ENCODE measurements at regions not wholly inside any gene's neighbourhood (a gene's known extent, or its start where the extent isn't known, plus 50 kb on each side); places are given as distances from the start of the nearest gene placed in this dataset.

DNA sequence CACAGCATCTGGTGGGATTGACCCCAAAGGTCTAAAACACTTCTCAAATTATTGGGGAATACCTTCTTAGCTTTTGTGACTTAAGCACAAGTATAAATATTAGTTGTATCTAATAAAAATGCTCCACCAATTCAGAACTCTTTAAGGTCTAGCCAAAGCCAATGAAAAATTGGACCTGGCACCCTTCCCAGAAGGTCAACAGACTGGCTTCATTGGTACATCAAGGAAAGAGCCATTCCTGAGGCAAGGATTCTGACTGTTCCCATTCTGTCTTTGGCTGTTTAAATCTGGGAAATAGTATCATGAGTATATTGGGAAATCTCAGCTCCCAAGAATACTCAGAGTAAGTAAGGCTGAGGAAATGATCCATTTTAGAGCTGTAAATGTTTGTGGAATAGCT is 153.0 kb upstream of the TRPC5 start:
- TF ChIP-seq, protein P1, sequence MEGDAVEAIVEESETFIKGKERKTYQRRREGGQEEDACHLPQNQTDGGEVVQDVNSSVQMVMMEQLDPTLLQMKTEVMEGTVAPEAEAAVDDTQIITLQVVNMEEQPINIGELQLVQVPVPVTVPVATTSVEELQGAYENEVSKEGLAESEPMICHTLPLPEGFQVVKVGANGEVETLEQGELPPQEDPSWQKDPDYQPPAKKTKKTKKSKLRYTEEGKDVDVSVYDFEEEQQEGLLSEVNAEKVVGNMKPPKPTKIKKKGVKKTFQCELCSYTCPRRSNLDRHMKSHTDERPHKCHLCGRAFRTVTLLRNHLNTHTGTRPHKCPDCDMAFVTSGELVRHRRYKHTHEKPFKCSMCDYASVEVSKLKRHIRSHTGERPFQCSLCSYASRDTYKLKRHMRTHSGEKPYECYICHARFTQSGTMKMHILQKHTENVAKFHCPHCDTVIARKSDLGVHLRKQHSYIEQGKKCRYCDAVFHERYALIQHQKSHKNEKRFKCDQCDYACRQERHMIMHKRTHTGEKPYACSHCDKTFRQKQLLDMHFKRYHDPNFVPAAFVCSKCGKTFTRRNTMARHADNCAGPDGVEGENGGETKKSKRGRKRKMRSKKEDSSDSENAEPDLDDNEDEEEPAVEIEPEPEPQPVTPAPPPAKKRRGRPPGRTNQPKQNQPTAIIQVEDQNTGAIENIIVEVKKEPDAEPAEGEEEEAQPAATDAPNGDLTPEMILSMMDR (IDR thresholded peaks at IDR 0.05; ENCODE audit: borderline replicate concordance, extremely low read depth, low read length, poor library complexity, severe bottlenecking): no peak
- TF ChIP-seq EZH2 (IDR thresholded peaks at IDR 0.05; ENCODE audit: borderline replicate concordance, low read depth, low read length, severe bottlenecking): no peak
